Left renal cortex interstitium (tissue), 4 donors: ENCODE measurements at regions not wholly inside any gene's neighbourhood (a gene's known extent, or its start where the extent isn't known, plus 50 kb on each side); places are given as distances from the start of the nearest gene placed in this dataset.
A peak's percentile ranks its signal among the peaks of the same experiment; 100 is the strongest.

ENCODE experiments used
- DNase-seq, 4 donors: peaks; one replicate each; pipeline ENCODE4 v3.0.0-alpha.2; 2013; ENCODE audit warnings: low read depth in 4 of 4, low spot score in 2 of 4, missing footprints in 1 of 4

GRCh38 chr6:139639507-139639906 is 265.1 kb upstream of the CITED2 start:
- DNase-seq, result no peak

- no peak for DNase-seq
These were observed 263.9 kb upstream of the CITED2 start for GRCh38 chr6:139638179-139638941.

GRCh38 chr6:139637766-139638165 is 263.3 kb upstream of the CITED2 start:
- DNase-seq, result no peak

GRCh38 chr6:139636391-139636790 is 261.9 kb upstream of the CITED2 start:
- DNase-seq, result no peak

- no peak for DNase-seq
These were observed 261.1 kb upstream of the CITED2 start for GRCh38 chr6:139635401-139636130.

- DNase-seq, result no peak
These were observed 258.4 kb upstream of the CITED2 start for GRCh38 chr6:139632840-139633239.

GRCh38 chr6:139628270-139628669 is 253.8 kb upstream of the CITED2 start:
- DNase-seq, result peak in 1 of 4 donors; percentile 65

- no peak for DNase-seq
These were observed 252.6 kb upstream of the CITED2 start for GRCh38 chr6:139627091-139627490.

GRCh38 chr6:139625998-139626975 is 251.8 kb upstream of the CITED2 start:
- DNase-seq, result no peak

- no peak for DNase-seq
These were observed 250.9 kb upstream of the CITED2 start for GRCh38 chr6:139625081-139625939.

- no peak for DNase-seq
These were observed 248.9 kb upstream of the CITED2 start for GRCh38 chr6:139623372-139623771.

GRCh38 chr6:139613496-139613895 is 239.0 kb upstream of the CITED2 start:
- DNase-seq, result no peak

- DNase-seq, result no peak
These were observed 237.7 kb upstream of the CITED2 start for GRCh38 chr6:139612135-139612465.

GRCh38 chr6:139611327-139612134 is 237.1 kb upstream of the CITED2 start:
- no peak for DNase-seq

- no peak for DNase-seq
These were observed 234.2 kb upstream of the CITED2 start for GRCh38 chr6:139608466-139609261.

GRCh38 chr6:139605350-139605749 is 230.9 kb upstream of the CITED2 start:
- DNase-seq, result no peak

GRCh38 chr6:139603581-139603980 is 229.1 kb upstream of the CITED2 start:
- DNase-seq, result no peak

- DNase-seq, result no peak
These were observed 228.1 kb upstream of the CITED2 start for GRCh38 chr6:139602577-139602976.
